Pons (tissue), 1 donor: ENCODE measurements at regions not wholly inside any gene's neighbourhood (a gene's known extent, or its start where the extent isn't known, plus 50 kb on each side); places are given as distances from the start of the nearest gene placed in this dataset.
"Not testable (repeated sequence)": the region's sequence is repeated elsewhere in the genome, so short reads cannot be mapped to it uniquely, and the experiment has no call there.

ENCODE experiments used
- DNase-seq: peaks from one replicate; pipeline ENCODE4 v3.0.0-alpha.2; 2016; ENCODE audit warnings: low spot score

- DNase-seq = no peak
These were observed 1760.3 kb downstream of the NCAM2 start for GRCh38 chr21:22758478-22758877.

GRCh38 chr21:22762463-22762862, 1764.3 kb downstream of the NCAM2 start:
- DNase-seq = no peak

- no peak for DNase-seq
These were observed 1765.2 kb downstream of the NCAM2 start for GRCh38 chr21:22763442-22763841.

GRCh38 chr21:22764222-22764621, 1766.0 kb downstream of the NCAM2 start:
- DNase-seq = no peak

GRCh38 chr21:22791376-22791775, 1793.2 kb downstream of the NCAM2 start:
- no peak for DNase-seq

- DNase-seq = peak; percentile 63
These were observed 1793.9 kb downstream of the NCAM2 start for GRCh38 chr21:22791986-22792560.

- DNase-seq = no peak
These were observed 1796.9 kb downstream of the NCAM2 start for GRCh38 chr21:22795091-22795490.

GRCh38 chr21:22795644-22796043, 1797.4 kb downstream of the NCAM2 start:
- no peak for DNase-seq

- no peak for DNase-seq
These were observed 1797.9 kb downstream of the NCAM2 start for GRCh38 chr21:22796147-22796546.

- no peak for DNase-seq
These were observed 1805.9 kb downstream of the NCAM2 start for GRCh38 chr21:22804151-22804550.

GRCh38 chr21:22806278-22806677, 1808.1 kb downstream of the NCAM2 start:
- no peak for DNase-seq

- no peak for DNase-seq
These were observed 1815.0 kb downstream of the NCAM2 start for GRCh38 chr21:22813201-22813600.

- not testable (repeated sequence) for DNase-seq
These were observed 1820.7 kb downstream of the NCAM2 start for GRCh38 chr21:22818681-22819485.

GRCh38 chr21:22827422-22827821, 1829.2 kb downstream of the NCAM2 start:
- DNase-seq = no peak

- DNase-seq = no peak
These were observed 1844.7 kb downstream of the NCAM2 start for GRCh38 chr21:22842875-22843274.

GRCh38 chr21:22855581-22855980, 1857.4 kb downstream of the NCAM2 start:
- no peak for DNase-seq

GRCh38 chr21:22871692-22872091, 1873.5 kb downstream of the NCAM2 start:
- DNase-seq = no peak

- DNase-seq = no peak
These were observed 1882.4 kb downstream of the NCAM2 start for GRCh38 chr21:22880573-22880972.

GRCh38 chr21:22881131-22881530, 1882.9 kb downstream of the NCAM2 start:
- DNase-seq = no peak

GRCh38 chr21:22885079-22885478, 1886.9 kb downstream of the NCAM2 start:
- no peak for DNase-seq

GRCh38 chr21:22885614-22886013, 1887.4 kb downstream of the NCAM2 start:
- DNase-seq = no peak

GRCh38 chr21:22889445-22889844, 1891.2 kb downstream of the NCAM2 start:
- DNase-seq = no peak

- no peak for DNase-seq
These were observed 1892.4 kb downstream of the NCAM2 start for GRCh38 chr21:22890656-22891055.

GRCh38 chr21:22892028-22892427, 1893.8 kb downstream of the NCAM2 start:
- no peak for DNase-seq
